HCT116 (cell line): ENCODE measurements at regions not wholly inside any gene's neighbourhood (a gene's known extent, or its start where the extent isn't known, plus 50 kb on each side); places are given as distances from the start of the nearest gene placed in this dataset.
A peak's percentile ranks its signal among the peaks of the same experiment; 100 is the strongest.

Experiments
- ATAC-seq: fragments of 200-7000 bp; cut with Tn5 transposase; 2 replicates; pipeline ENCODE4 v1.9.1; 2020; ENCODE audit warnings: mild to moderate bottlenecking, moderate library complexity
- BruUV-seq: library from RNA; stranded (reverse); fragments of 400-500 nt; replicated peaks from 2 replicates; lab custom pipeline; 2021; lab: Mats Ljungman, UMichigan
- CTCF ChIA-PET: fragments of 300-600 bp; sonication (Branson Sonifier 250); formaldehyde crosslinking; loops from one replicate; lab custom pipeline; 2021; ENCODE audit warnings: antibody characterized with exemption; lab: Charles Lee
- POLR2A ChIA-PET: fragments of 300-600, 350-600 bp; sonication (Branson Sonifier 250); formaldehyde crosslinking; loops from one replicate; lab custom pipeline; 2021; ENCODE audit warnings: antibody characterized with exemption; lab: Charles Lee
- RAD21 ChIA-PET, 2 experiments: fragments of 300-600 bp; sonication (Branson Sonifier 250); formaldehyde crosslinking; loops; one replicate each; lab custom pipeline; 2023; ENCODE audit warnings: low total read pairs in 2 of 2; ENCODE audit not compliant: uncharacterized antibody in 2 of 2, unreplicated experiment in 2 of 2, low non-redundant PET in 1 of 2; lab: Charles Lee
- DNase-seq: peaks from one replicate; pipeline ENCODE4 v3.0.0-alpha.2; 2010; ENCODE audit warnings: low read depth, low spot score
- H2AFZ ChIP-seq: fragments of 200-600 bp; shearing (Covaris generic), sonication (generic); 2 replicates; pipeline ENCODE4 v1.6.1; 2017; ENCODE audit warnings: low read depth, mixed run types, mixed read lengths, antibody characterized with exemption, low read length; ENCODE audit not compliant: poor library complexity, severe bottlenecking
- H3K27ac ChIP-seq: 2 replicates; pipeline ENCODE4 v1.5.1; 2012; ENCODE audit warnings: low read depth, low read length
- H3K27me3 ChIP-seq: fragments of 200-600 bp; sonication (generic); 2 replicates; pipeline ENCODE4 v1.6.1; 2016; ENCODE audit warnings: mixed run types, low read length, mixed read lengths; ENCODE audit not compliant: insufficient read depth
- H3K36me3 ChIP-seq, 2 experiments: fragments of 200-500 bp in 1 of 2; fragments of 200-600 bp in 1 of 2; sonication (Bioruptor generic) in 1 of 2; sonication (generic) in 1 of 2; 2 replicates each; pipeline versions ENCODE4 v1.5.1 to v1.6.1; 2014 to 2016; ENCODE audit warnings: low read length in 2 of 2, inconsistent platforms in 1 of 2, mixed read lengths in 1 of 2, mixed run types in 1 of 2; ENCODE audit not compliant: insufficient read depth in 2 of 2, control insufficient read depth in 1 of 2
- H3K4me1 ChIP-seq, 2 experiments: fragments of 200-600 bp in 1 of 2; sonication (generic) in 1 of 2; 2 replicates each; pipeline versions ENCODE4 v1.5.1 to v1.6.1; 2012 to 2017; ENCODE audit warnings: low read length in 2 of 2, inconsistent platforms in 1 of 2, mild to moderate bottlenecking in 1 of 2, mixed read lengths in 1 of 2, mixed run types in 1 of 2, moderate library complexity in 1 of 2; ENCODE audit not compliant: insufficient read depth in 2 of 2, control insufficient read depth in 1 of 2
- H3K4me2 ChIP-seq: fragments of 200-600 bp; sonication (generic); 2 replicates; pipeline ENCODE4 v1.6.1; 2017; ENCODE audit warnings: mixed run types, low read length, mixed read lengths
- H3K4me3 ChIP-seq, 2 experiments: fragments of 200-600 bp in 1 of 2; sonication (generic) in 1 of 2; replicated peaks in 1 of 2; 2 replicates each; pipeline ENCODE4 v1.5.1; 2011 to 2016; ENCODE audit warnings: low read length in 2 of 2, control low read depth in 1 of 2, low read depth in 1 of 2, mild to moderate bottlenecking in 1 of 2, mixed read lengths in 1 of 2, mixed run types in 1 of 2
- H3K79me2 ChIP-seq: fragments of 200-600 bp; sonication (generic); 2 replicates; pipeline ENCODE4 v1.6.1; 2017; ENCODE audit warnings: mild to moderate bottlenecking, mixed run types, low read length, moderate library complexity, mixed read lengths; ENCODE audit not compliant: insufficient read depth
- H3K9ac ChIP-seq: fragments of 200-600 bp; sonication (generic); 2 replicates; pipeline ENCODE4 v1.6.1; 2016; ENCODE audit warnings: low read length, mixed read lengths
- H3K9me2 ChIP-seq: fragments of 200-600 bp; sonication (generic), shearing (Covaris generic); 2 replicates; pipeline ENCODE4 v1.6.1; 2017; ENCODE audit warnings: mixed run types, mild to moderate bottlenecking, moderate library complexity; ENCODE audit not compliant: insufficient read depth
- H3K9me3 ChIP-seq, 2 experiments: fragments of 200-500 bp in 1 of 2; fragments of 200-600 bp in 1 of 2; sonication (Bioruptor generic) in 1 of 2; sonication (generic) in 1 of 2; 2 replicates each; pipeline ENCODE4 v1.6.1; 2014 to 2017; ENCODE audit warnings: low read length in 2 of 2, mixed read lengths in 2 of 2, inconsistent platforms in 1 of 2, low read depth in 1 of 2, mild to moderate bottlenecking in 1 of 2, mixed run types in 1 of 2, moderate library complexity in 1 of 2; ENCODE audit not compliant: control insufficient read depth in 1 of 2, insufficient read depth in 1 of 2
- H4K20me1 ChIP-seq: fragments of 200-600 bp; sonication (generic), shearing (Covaris generic); 2 replicates; pipeline ENCODE4 v1.6.1; 2017; ENCODE audit warnings: mixed run types, mild to moderate bottlenecking, moderate library complexity; ENCODE audit not compliant: insufficient read depth
- CEBPB ChIP-seq: IDR thresholded peaks from 2 replicates; pipeline ENCODE4 v1.6.1; 2012; ENCODE audit warnings: low read depth
- REST ChIP-seq: IDR thresholded peaks from 2 replicates; pipeline ENCODE4 v1.6.1; 2012; ENCODE audit warnings: low read depth
- SRF ChIP-seq: IDR thresholded peaks from 2 replicates; pipeline ENCODE4 v1.6.1; 2012; ENCODE audit warnings: low read depth
- ZBTB33 ChIP-seq: IDR thresholded peaks from 2 replicates; pipeline ENCODE4 v1.6.1; 2011; ENCODE audit warnings: mild to moderate bottlenecking, low read length, moderate library complexity; ENCODE audit not compliant: insufficient replicate concordance; ENCODE audit errors: extremely low read depth
- ZNF274 ChIP-seq: fragments of 200-500 bp; sonication (Bioruptor generic); IDR thresholded peaks from 2 replicates; pipeline ENCODE4 v1.6.1; 2014; ENCODE audit warnings: mild to moderate bottlenecking, low read depth, low read length, inconsistent platforms
- intact Hi-C: fragments of 100-400 bp; cut with micrococcal nuclease; formaldehyde crosslinking; loops from 2 replicates; pipeline ENCODE4 v1.10.0; 2022

GRCh38 chr1:3963554-3963953 is 63.5 kb upstream of the C1orf174 start:
- CTCF ChIA-PET = no interaction called here
- DNase-seq (no peak), ATAC-seq (no peak)
- BruUV-seq = no TSS peak
- H3K9ac ChIP-seq = no peak overlapping the region
- no peaks in the 10 kb centered on the region for H3K9me3 ChIP-seq
- no peaks in the 10 kb centered on the region for H3K36me3 ChIP-seq
- TF ChIP-seq SRF = no peak
- TF ChIP-seq ZNF274 = no peak
- H3K4me1 ChIP-seq = no peaks in the 10 kb centered on the region
- intact Hi-C loops = no loop called here
- H3K4me2 ChIP-seq = no peak overlapping the region
- no peaks in the 10 kb centered on the region for H3K9me2 ChIP-seq
- H3K27ac ChIP-seq = no peak overlapping the region
- no peaks in the 10 kb centered on the region for H3K27me3 ChIP-seq
- H4K20me1 ChIP-seq = no peaks in the 10 kb centered on the region
- RAD21 ChIA-PET = no interaction called here
- H3K4me3 ChIP-seq = no peak overlapping the region
- POLR2A ChIA-PET = no interaction called here
- no peak overlapping the region for H2AFZ ChIP-seq
- no peaks in the 10 kb centered on the region for H3K79me2 ChIP-seq

GRCh38 chr1:3965693-3966092 is 65.6 kb upstream of the C1orf174 start:
- Histone ChIP-seq H3K36me3 (no peaks in the 10 kb centered on the region), H3K4me3 (no peak overlapping the region), H3K9me2 (no peaks in the 10 kb centered on the region), H3K4me1 (no peaks in the 10 kb centered on the region), H2AFZ (no peak overlapping the region), H3K9ac (no peak overlapping the region), H3K4me2 (no peak overlapping the region), H4K20me1 (no peaks in the 10 kb centered on the region), H3K27ac (no peak overlapping the region), H3K27me3 (peaks cover 6% of the 10 kb centered on the region; the same call in 1 of the 2 replicates), H3K9me3 (no peaks in the 10 kb centered on the region), H3K79me2 (no peaks in the 10 kb centered on the region)
- RAD21 ChIA-PET = no interaction called here
- intact Hi-C loops = no loop called here
- no peak for DNase-seq
- no peak for TF ChIP-seq CEBPB
- CTCF ChIA-PET = no interaction called here
- no peak for ATAC-seq
- no TSS peak for BruUV-seq
- POLR2A ChIA-PET = no interaction called here

- Histone ChIP-seq H3K27ac (no peak overlapping the region), H3K36me3 (no peaks in the 10 kb centered on the region), H3K9ac (no peak overlapping the region), H3K4me1 (no peaks in the 10 kb centered on the region), H3K4me3 (no peak overlapping the region), H3K9me2 (no peaks in the 10 kb centered on the region), H3K4me2 (no peak overlapping the region), H2AFZ (no peak overlapping the region), H3K9me3 (no peaks in the 10 kb centered on the region), H4K20me1 (no peaks in the 10 kb centered on the region), H3K79me2 (no peaks in the 10 kb centered on the region), H3K27me3 (peaks cover 20% of the 10 kb centered on the region)
- DNase-seq (no peak), ATAC-seq (no peak)
- CTCF ChIA-PET = no interaction called here
- TF ChIP-seq ZBTB33 (no peak), REST (peak; percentile 64)
- no TSS peak for BruUV-seq
- RAD21 ChIA-PET = no interaction called here
- POLR2A ChIA-PET = no interaction called here
- intact Hi-C loops = no loop called here
Observed at GRCh38 chr1:3968851-3969250, 68.8 kb upstream of the C1orf174 start.
